Prostate gland (tissue), 2 donors: ENCODE measurements at regions not wholly inside any gene's neighbourhood (a gene's known extent, or its start where the extent isn't known, plus 50 kb on each side); places are given as distances from the start of the nearest gene placed in this dataset.
"Not testable (repeated sequence)": the region's sequence is repeated elsewhere in the genome, so short reads cannot be mapped to it uniquely, and the experiment has no call there.

Experiments
- DNase-seq: peaks from one replicate; pipeline ENCODE4 v3.0.0-alpha.2; 2019; ENCODE audit warnings: low spot score
- H3K27ac ChIP-seq, 2 donors: fragments of 200-600 bp; sonication (generic); 2 replicates each; pipeline ENCODE4 v1.5.1; 2017 to 2019
- H3K27me3 ChIP-seq: fragments of 200-600 bp; sonication (generic); replicated peaks from 2 replicates; pipeline ENCODE4 v1.5.1; 2019; ENCODE audit not compliant: insufficient read depth
- H3K36me3 ChIP-seq, 2 donors: fragments of 200-600 bp; sonication (generic); 1 replicate in 1 of 2; 2 replicates in 1 of 2; pipeline versions ENCODE4 v1.5.1 to v1.8.1; 2017 to 2019
- H3K4me1 ChIP-seq: fragments of 200-600 bp; sonication (generic); replicated peaks from 2 replicates; pipeline ENCODE4 v1.5.1; 2019
- H3K4me3 ChIP-seq, 2 donors: fragments of 200-600 bp; sonication (generic); 2 replicates each; pipeline ENCODE4 v1.5.1; 2017 to 2019
- H3K9me3 ChIP-seq: fragments of 200-600 bp; sonication (generic); 2 replicates; pipeline ENCODE4 v1.5.1; 2017
- CTCF ChIP-seq, 4 experiments: fragments of 200-600 bp in 2 of 4; fragments of 450-650 bp in 2 of 4; sonication (generic) in 2 of 4; IDR thresholded peaks; 1 replicate in 3 of 4; 2 replicates in 1 of 4; pipeline ENCODE4 v1.5.1; 2016 to 2019; ENCODE audit warnings: antibody characterized with exemption in 4 of 4, mild to moderate bottlenecking in 2 of 4, moderate library complexity in 2 of 4
- POLR2A ChIP-seq: fragments of 450-650 bp; IDR thresholded peaks from one replicate; pipeline ENCODE4 v1.6.1; 2016; ENCODE audit warnings: antibody characterized with exemption, mild to moderate bottlenecking
- POLR2AphosphoS5 ChIP-seq: sonication (generic); formaldehyde crosslinking; IDR thresholded peaks from one replicate; pipeline ENCODE4 v1.6.1; 2017; ENCODE audit warnings: antibody characterized with exemption
- WGBS: methylation state at CpG from one replicate; pipeline ENCODE4 v1.1.5; 2018; 5-methylcytosine and 5-hydroxymethylcytosine counted together
- intact Hi-C: fragments of 100-400 bp; cut with DNase I; formaldehyde crosslinking; loops from one replicate; pipeline ENCODE4 v1.14.2; 2022

DNA sequence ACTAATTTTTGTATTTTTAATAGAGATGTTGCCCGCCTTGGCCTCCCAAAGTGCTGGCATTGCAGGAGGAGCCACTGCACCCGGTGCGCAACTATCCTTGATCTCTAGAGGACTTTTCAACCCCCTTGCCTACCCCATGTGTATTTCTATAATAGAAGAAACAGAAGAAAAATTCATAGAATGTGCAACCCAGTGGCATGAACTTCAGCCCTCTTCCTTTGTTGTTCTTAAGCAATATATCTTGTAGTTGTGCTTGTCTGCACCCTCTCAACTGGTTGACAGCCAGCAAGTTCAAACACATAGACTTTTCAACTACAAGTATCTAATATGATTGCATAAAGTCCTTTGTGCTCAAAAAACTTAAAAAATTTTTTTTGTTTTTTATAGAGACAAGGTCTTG is 72.3 kb upstream of the NCOA3 start:
- no peak overlapping the region for H3K4me3 ChIP-seq
- H3K27me3 ChIP-seq, result no peaks in the 10 kb centered on the region
- 97% methylated on average over 3 of the region's 3 CpGs for WGBS
- H3K4me1 ChIP-seq, result no peaks in the 10 kb centered on the region
- no peak overlapping the region for H3K27ac ChIP-seq
- DNase-seq, result no peak
- no peaks in the 10 kb centered on the region for H3K9me3 ChIP-seq
- intact Hi-C loops, result no loop called here
- no peak for TF ChIP-seq CTCF (IDR thresholded peaks at IDR 0.05)
- no peak for TF ChIP-seq POLR2A
- no peak for TF ChIP-seq POLR2AphosphoS5
- no peaks in the 10 kb centered on the region for H3K36me3 ChIP-seq

- H3K27me3 ChIP-seq, result no peaks in the 10 kb centered on the region
- 87% methylated on average over 5 of the region's 5 CpGs for WGBS
- TF ChIP-seq POLR2AphosphoS5 (no peak), POLR2A (no peak), CTCF (IDR thresholded peaks at IDR 0.05) (no peak)
- H3K4me3 ChIP-seq, result no peak overlapping the region
- H3K27ac ChIP-seq, result no peak overlapping the region
- no peaks in the 10 kb centered on the region for H3K9me3 ChIP-seq
- H3K36me3 ChIP-seq, result no peaks in the 10 kb centered on the region
- no peak for DNase-seq
- intact Hi-C loops, result no loop called here
- no peaks in the 10 kb centered on the region for H3K4me1 ChIP-seq
Observed at GRCh38 chr20:47430862-47431588, 70.7 kb upstream of the NCOA3 start.

DNA sequence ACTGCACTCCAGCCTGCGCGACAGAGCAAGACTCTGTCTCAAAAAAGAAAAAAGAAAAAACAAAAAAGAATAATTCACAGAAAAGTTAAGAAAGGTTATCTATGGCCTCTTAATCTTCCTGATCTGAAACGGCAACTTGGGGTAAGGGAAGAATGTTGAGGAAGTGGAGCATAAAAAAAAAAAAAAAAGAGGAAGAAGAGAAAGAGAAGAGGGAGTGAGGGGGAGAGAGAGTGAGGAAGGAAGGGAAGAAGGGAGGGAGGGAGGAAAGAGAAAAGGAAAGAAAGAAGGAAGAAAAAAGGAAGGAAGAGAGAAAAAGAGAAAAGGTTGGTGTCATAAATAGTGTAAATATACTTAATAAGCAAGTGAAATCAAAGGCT is 68.9 kb upstream of the NCOA3 start:
- no peak for DNase-seq
- Histone ChIP-seq H3K9me3 (no peaks in the 10 kb centered on the region), H3K27ac (no peak overlapping the region), H3K4me3 (no peak overlapping the region), H3K27me3 (no peaks in the 10 kb centered on the region), H3K36me3 (no peaks in the 10 kb centered on the region), H3K4me1 (no peaks in the 10 kb centered on the region)
- WGBS, result 80% methylated on average over 3 of the region's 3 CpGs
- intact Hi-C loops, result no loop called here
- TF ChIP-seq POLR2AphosphoS5 (no peak), POLR2A (no peak), CTCF (IDR thresholded peaks at IDR 0.05) (no peak)

DNA sequence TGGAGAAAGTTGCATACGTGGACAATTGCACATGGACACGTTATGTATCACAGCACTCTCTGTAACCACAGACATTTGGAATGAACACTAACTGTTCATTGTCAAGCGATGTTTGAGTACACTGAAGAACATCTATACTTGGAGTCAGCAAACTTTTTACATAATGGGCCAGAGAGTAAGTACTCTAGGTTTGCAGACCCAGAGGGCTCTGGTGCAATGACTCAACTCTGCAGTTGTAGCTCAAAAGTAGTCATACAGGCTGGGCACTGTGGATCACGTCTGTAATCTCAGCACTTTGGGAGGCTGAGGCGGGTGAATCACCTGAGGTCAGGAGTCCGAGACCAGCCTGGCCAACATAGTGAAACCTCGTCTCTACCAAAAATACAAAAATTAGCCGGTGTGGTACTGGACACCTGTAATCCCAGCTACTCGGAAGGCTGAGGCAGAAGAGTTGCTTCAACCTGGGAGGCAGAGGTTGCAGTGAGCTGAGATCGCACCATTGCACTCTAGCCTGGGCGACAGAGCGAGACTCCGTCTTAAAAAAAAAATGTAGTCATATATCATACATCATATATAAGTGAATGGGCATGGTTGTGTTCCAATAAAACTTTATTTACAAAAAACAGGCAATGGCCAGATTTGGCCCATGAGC is 67.4 kb upstream of the NCOA3 start:
- H3K9me3 ChIP-seq, H3K36me3 ChIP-seq, intact Hi-C loops, H3K4me1 ChIP-seq, H3K4me3 ChIP-seq, H3K27ac ChIP-seq, DNase-seq, H3K27me3 ChIP-seq: not testable (repeated sequence)
- 84% methylated on average over 13 of the region's 13 CpGs for WGBS

GRCh38 chr20:47438464-47439381 is 63.0 kb upstream of the NCOA3 start:
- 69% methylated on average over 18 of the region's 18 CpGs for WGBS
- H3K27me3 ChIP-seq, result no peaks in the 10 kb centered on the region
- H3K27ac ChIP-seq, result no peak overlapping the region
- no peak for TF ChIP-seq CTCF (IDR thresholded peaks at IDR 0.05)
- peak; percentile 75 for TF ChIP-seq POLR2AphosphoS5
- H3K36me3 ChIP-seq, result no peaks in the 10 kb centered on the region
- no peak overlapping the region for H3K4me3 ChIP-seq
- no peaks in the 10 kb centered on the region for H3K9me3 ChIP-seq
- peak; percentile 37 for DNase-seq
- no peaks in the 10 kb centered on the region for H3K4me1 ChIP-seq
- intact Hi-C loops, result no loop called here
